Stimulated activated naive CD8-positive, alpha-beta T cell treated with anti-CD3 and anti-CD28 coated beads, Interleukin-15, Interleukin-2, amounts not matched to agents 100 U/mL and 50 U/mL, for 24 hours (primary cell): ENCODE measurements at regions not wholly inside any gene's neighbourhood (a gene's known extent, or its start where the extent isn't known, plus 50 kb on each side); places are given as distances from the start of the nearest gene placed in this dataset.

Experiments
- ATAC-seq: fragments of 150-1000 bp; cut with Tn5 transposase; one replicate; pipeline ENCODE4 v1.10.0; 2021
- DNase-seq: peaks from one replicate; pipeline ENCODE4 v3.0.0; 2021

- ATAC-seq (no peak), DNase-seq (no peak)
Observed at GRCh38 chr5:84599964-84600363, 215.3 kb upstream of the EDIL3 start.

GRCh38 chr5:84597904-84598303 lies 213.2 kb upstream of the EDIL3 start:
- ATAC-seq: no peak

GRCh38 chr5:84590629-84591028 lies 205.9 kb upstream of the EDIL3 start:
- no peak for DNase-seq
- no peak for ATAC-seq

More at GRCh38 chr5:84597904-84598303, 213.2 kb upstream of the EDIL3 start:
- no peak for DNase-seq

GRCh38 chr5:84589926-84590325 lies 205.2 kb upstream of the EDIL3 start:
- DNase-seq: no peak
- ATAC-seq: no peak

- DNase-seq: no peak
- no peak for ATAC-seq
Observed at GRCh38 chr5:84585218-84585617, 200.5 kb upstream of the EDIL3 start.

- DNase-seq (no peak), ATAC-seq (no peak)
Observed at GRCh38 chr5:84578226-84578625, 193.5 kb upstream of the EDIL3 start.

GRCh38 chr5:84573017-84573712 lies 188.5 kb upstream of the EDIL3 start:
- ATAC-seq (no peak), DNase-seq (no peak)

GRCh38 chr5:84569307-84569706 lies 184.6 kb upstream of the EDIL3 start:
- DNase-seq: no peak
- ATAC-seq: no peak

- ATAC-seq (no peak), DNase-seq (no peak)
Observed at GRCh38 chr5:84568171-84568570, 183.5 kb upstream of the EDIL3 start.

GRCh38 chr5:84565866-84566265 lies 181.2 kb upstream of the EDIL3 start:
- ATAC-seq: no peak
- no peak for DNase-seq

GRCh38 chr5:84564321-84565075 lies 179.8 kb upstream of the EDIL3 start:
- no peak for ATAC-seq
- no peak for DNase-seq

GRCh38 chr5:84550222-84550621 lies 165.5 kb upstream of the EDIL3 start:
- no peak for DNase-seq
- ATAC-seq: no peak

- DNase-seq (no peak), ATAC-seq (no peak)
Observed at GRCh38 chr5:84549054-84549453, 164.4 kb upstream of the EDIL3 start.

- ATAC-seq (no peak), DNase-seq (no peak)
Observed at GRCh38 chr5:84546686-84547085, 162.0 kb upstream of the EDIL3 start.

GRCh38 chr5:84536797-84537196 lies 152.1 kb upstream of the EDIL3 start:
- DNase-seq: no peak
- ATAC-seq: no peak

- DNase-seq (no peak), ATAC-seq (no peak)
Observed at GRCh38 chr5:84535281-84535680, 150.6 kb upstream of the EDIL3 start.

GRCh38 chr5:84524491-84524890 lies 139.8 kb upstream of the EDIL3 start:
- no peak for DNase-seq

GRCh38 chr5:84518862-84519261 lies 134.2 kb upstream of the EDIL3 start:
- DNase-seq (no peak), ATAC-seq (no peak)

More at GRCh38 chr5:84524491-84524890, 139.8 kb upstream of the EDIL3 start:
- no peak for ATAC-seq

GRCh38 chr5:84518370-84518769 lies 133.7 kb upstream of the EDIL3 start:
- no peak for ATAC-seq

GRCh38 chr5:84506625-84507024 lies 121.9 kb upstream of the EDIL3 start:
- DNase-seq: no peak
- no peak for ATAC-seq

More at GRCh38 chr5:84518370-84518769, 133.7 kb upstream of the EDIL3 start:
- no peak for DNase-seq

GRCh38 chr5:84494453-84494852 lies 109.8 kb upstream of the EDIL3 start:
- ATAC-seq (no peak), DNase-seq (no peak)

GRCh38 chr5:84487963-84488362 lies 103.3 kb upstream of the EDIL3 start:
- no peak for ATAC-seq
- DNase-seq: no peak

- ATAC-seq (no peak), DNase-seq (no peak)
Observed at GRCh38 chr5:84480873-84481637, 96.4 kb upstream of the EDIL3 start.
